Psoas muscle (tissue), 7 donors: ENCODE measurements at regions not wholly inside any gene's neighbourhood (a gene's known extent, or its start where the extent isn't known, plus 50 kb on each side); places are given as distances from the start of the nearest gene placed in this dataset.

Experiments used
- ATAC-seq, 4 donors: fragments of 200-7000 bp; cut with Tn5 transposase; one replicate each; pipeline ENCODE4 v1.9.1; 2020; ENCODE audit warnings: moderate library complexity in 3 of 4, mild to moderate bottlenecking in 2 of 4
- DNase-seq, 2 donors: peaks; one replicate each; pipeline ENCODE4 v3.0.0-alpha.2; 2020
- H3K27ac ChIP-seq: fragments of 200-600 bp; one replicate; pipeline ENCODE4 v1.8.0; 2022
- H3K27me3 ChIP-seq, 3 donors: fragments of 200-600 bp in 1 of 3; one replicate each; pipeline versions ENCODE4 v1.6.1 to v1.8.0; 2013 to 2022; ENCODE audit warnings: low read length in 2 of 3, mild to moderate bottlenecking in 2 of 3, moderate library complexity in 1 of 3; ENCODE audit not compliant: insufficient read depth in 3 of 3
- H3K36me3 ChIP-seq, 2 donors: fragments of 200-600 bp in 1 of 2; one replicate each; pipeline versions ENCODE4 v1.6.1 to v1.8.0; 2013 to 2022; ENCODE audit warnings: low read depth in 1 of 2, mild to moderate bottlenecking in 1 of 2, moderate library complexity in 1 of 2; ENCODE audit not compliant: insufficient read depth in 1 of 2
- H3K4me1 ChIP-seq: fragments of 200-600 bp; one replicate; pipeline ENCODE4 v1.8.0; 2022
- H3K4me3 ChIP-seq: fragments of 200-600 bp; one replicate; pipeline ENCODE4 v1.8.0; 2022; ENCODE audit warnings: mild to moderate bottlenecking
- H3K9me3 ChIP-seq: fragments of 200-600 bp; one replicate; pipeline ENCODE4 v1.8.0; 2022
- WGBS, 3 donors: extraction: QIAGEN DNeasy Blood & Tissue Kit; methylation state at CpG; one replicate each; pipeline versions ENCODE4 v1.1.6 to v1.1.7; 2013; 5-methylcytosine and 5-hydroxymethylcytosine counted together
- intact Hi-C, 2 donors: fragments of 100-400 bp; cut with DNase I; formaldehyde crosslinking; loops; one replicate each; pipeline versions ENCODE4 v1.11.0 to v1.14.2; 2022
- TF ChIP-seq, protein P1 (sequence below): fragments of 200-600 bp; IDR thresholded peaks from one replicate; pipeline ENCODE4 v1.8.0; 2022; ENCODE audit warnings: antibody characterized with exemption
- donor health status: healthy with polysubstance abuse.
- donor health status: DM: no; HTN: no; CAD: no; lungs with moderate emphysema.
- donor health status: Bipolar disorder and iron deficiency.
- donor health status: healthy.
- donor health status: DM: yes; HTN: yes; CAD: no.
- donor health status: DM: no; HTN: no; CAD: no.
- donor health status: DM: yes; HTN: yes; CAD: no.

DNA sequence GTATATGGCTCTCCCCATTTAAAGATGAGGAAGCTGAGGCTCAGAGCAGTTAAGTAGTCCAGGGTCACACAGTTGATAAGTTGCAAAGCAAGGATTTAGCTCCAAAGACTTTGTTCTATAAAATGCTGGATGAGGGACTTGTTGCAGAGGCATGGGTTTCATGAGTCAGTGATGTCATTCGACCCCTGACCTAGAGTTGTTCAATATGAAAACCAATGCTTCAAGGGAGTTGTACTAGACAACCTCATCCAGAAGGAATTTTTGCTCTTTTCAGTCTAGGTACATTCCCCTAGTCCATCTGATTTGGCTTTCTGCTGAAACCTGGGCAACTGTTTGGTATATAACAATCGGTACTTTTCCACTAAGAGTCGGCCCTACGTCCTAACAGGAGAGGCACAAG lies 550.4 kb downstream of the EBF1 start:
- H3K27ac ChIP-seq: no peak overlapping the region
- ATAC-seq: no peak
- no peaks in the 10 kb centered on the region for H3K36me3 ChIP-seq
- intact Hi-C loops: no loop called here
- 87 to 93% (median 91%) methylated on average over 4 of the region's 4 CpGs for WGBS, 3 donors
- no peak overlapping the region for H3K4me3 ChIP-seq
- DNase-seq: no peak
- no peaks in the 10 kb centered on the region for H3K9me3 ChIP-seq
- peaks cover 0 to 1% (median 0%) of the 10 kb centered on the region in 3 donors for H3K27me3 ChIP-seq
- no peaks in the 10 kb centered on the region for H3K4me1 ChIP-seq
- TF ChIP-seq, protein P1, sequence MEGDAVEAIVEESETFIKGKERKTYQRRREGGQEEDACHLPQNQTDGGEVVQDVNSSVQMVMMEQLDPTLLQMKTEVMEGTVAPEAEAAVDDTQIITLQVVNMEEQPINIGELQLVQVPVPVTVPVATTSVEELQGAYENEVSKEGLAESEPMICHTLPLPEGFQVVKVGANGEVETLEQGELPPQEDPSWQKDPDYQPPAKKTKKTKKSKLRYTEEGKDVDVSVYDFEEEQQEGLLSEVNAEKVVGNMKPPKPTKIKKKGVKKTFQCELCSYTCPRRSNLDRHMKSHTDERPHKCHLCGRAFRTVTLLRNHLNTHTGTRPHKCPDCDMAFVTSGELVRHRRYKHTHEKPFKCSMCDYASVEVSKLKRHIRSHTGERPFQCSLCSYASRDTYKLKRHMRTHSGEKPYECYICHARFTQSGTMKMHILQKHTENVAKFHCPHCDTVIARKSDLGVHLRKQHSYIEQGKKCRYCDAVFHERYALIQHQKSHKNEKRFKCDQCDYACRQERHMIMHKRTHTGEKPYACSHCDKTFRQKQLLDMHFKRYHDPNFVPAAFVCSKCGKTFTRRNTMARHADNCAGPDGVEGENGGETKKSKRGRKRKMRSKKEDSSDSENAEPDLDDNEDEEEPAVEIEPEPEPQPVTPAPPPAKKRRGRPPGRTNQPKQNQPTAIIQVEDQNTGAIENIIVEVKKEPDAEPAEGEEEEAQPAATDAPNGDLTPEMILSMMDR: no peak

DNA sequence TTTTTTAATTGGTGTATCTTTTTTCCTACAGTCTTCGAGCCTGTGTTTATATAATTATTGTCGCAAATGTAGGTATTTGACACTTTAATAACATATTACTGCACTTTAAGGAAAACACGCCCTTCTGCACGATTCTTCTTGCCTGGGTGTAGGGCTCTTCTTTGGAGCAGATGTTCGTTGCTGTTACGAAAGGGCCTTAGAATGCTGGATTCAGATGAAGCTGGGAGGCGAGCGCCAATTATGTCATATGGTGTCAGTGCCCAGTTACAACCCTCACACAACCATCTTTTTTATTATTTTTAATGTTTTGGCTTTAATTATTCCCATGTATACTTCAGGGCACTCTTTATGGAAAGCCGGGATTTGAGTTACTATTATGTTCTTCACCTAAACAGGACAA lies 553.0 kb downstream of the EBF1 start:
- DNase-seq (peak; percentile 26 to 60), ATAC-seq (peak in 1 of 4 donors; percentile 73)
- H3K9me3 ChIP-seq: no peaks in the 10 kb centered on the region
- no peak overlapping the region for H3K27ac ChIP-seq
- H3K36me3 ChIP-seq: no peaks in the 10 kb centered on the region
- H3K4me3 ChIP-seq: no peak overlapping the region
- intact Hi-C loops: no loop called here
- no peaks in the 10 kb centered on the region for H3K27me3 ChIP-seq
- no peaks in the 10 kb centered on the region for H3K4me1 ChIP-seq
- 48 to 71% (median 60%) methylated on average over 9 of the region's 9 CpGs for WGBS, 3 donors
- TF ChIP-seq, protein P1: no peak

DNA sequence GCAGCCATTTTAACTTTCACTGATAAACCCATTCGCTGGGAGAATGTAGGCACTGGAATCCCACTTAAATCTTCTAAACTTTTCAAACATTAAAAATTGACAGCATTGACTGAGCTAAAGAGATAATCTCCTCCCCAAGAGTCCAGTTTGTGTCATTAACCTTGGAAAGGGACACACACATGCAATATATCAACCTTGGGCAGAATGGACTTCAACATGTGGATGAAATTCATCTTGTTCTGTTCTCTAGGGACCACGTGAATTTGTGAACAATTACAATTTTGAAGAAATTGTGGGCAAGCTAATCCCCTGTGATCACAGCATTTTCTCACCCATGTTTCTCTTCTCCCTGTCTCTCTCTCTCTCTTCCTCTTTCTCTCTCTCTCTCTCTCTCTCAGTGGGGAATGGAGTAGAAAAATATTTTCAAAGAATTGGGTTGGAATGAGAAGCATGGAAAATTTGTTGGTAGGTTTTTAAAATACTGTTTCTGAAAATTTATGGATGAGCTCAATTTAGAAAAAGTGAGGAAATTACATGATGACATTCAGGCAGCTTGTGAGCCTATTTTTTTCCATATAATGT lies 553.7 kb downstream of the EBF1 start:
- no peaks in the 10 kb centered on the region for H3K4me1 ChIP-seq
- H3K4me3 ChIP-seq: no peak overlapping the region
- no peak overlapping the region for H3K27ac ChIP-seq
- DNase-seq (no peak), ATAC-seq (peak in 1 of 4 donors; percentile 33)
- H3K36me3 ChIP-seq: no peaks in the 10 kb centered on the region
- TF ChIP-seq, protein P1: no peak
- intact Hi-C loops: no loop called here
- H3K27me3 ChIP-seq: no peaks in the 10 kb centered on the region
- WGBS, 3 donors: 54 to 64% (median 59%) methylated on average over 2 of the region's 2 CpGs
- H3K9me3 ChIP-seq: no peaks in the 10 kb centered on the region

DNA sequence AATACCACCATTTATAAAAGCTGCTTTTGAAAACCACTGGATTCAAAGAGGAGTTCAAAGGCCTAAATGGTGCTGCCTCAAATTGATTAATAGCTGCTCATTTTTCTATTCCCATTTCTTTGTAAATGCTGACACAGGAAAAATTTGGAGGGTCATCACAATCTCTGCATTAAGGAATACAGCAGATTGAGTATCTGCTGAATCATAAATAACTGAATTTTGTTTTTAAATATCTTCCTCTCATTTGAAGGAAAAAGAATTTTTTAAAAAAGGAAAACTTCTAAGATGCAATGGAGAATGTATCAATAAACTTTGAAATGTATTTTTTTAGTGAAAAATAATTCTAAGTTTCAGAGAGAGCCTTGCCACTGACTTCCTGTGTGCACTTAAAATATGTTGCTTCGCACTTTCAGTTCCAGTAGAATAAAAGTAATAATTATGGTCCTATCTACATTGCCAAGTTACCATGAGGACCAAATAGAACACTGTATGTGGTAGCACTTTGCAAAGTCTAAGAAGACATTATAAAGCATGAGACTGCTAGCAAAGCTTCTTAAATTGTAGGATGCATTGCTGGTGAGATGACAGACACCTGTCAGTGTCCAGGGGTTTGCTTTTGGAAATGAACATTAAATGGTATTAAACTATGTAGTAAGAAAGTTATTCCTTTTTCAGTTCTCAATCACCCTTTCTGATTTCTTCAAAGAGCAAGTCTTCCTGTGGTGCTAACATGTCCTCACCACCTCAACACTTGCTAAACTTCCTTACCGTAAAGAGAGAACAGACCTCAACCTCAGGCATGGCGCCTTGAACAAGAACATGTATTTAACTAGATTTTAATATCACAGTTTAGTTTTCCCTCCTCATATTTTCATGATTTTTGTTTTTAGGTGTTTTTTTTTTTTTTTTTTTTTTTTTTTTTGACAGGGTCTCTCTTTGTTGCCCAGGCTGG lies 555.1 kb downstream of the EBF1 start:
- H3K4me1 ChIP-seq: no peaks in the 10 kb centered on the region
- no peaks in the 10 kb centered on the region for H3K27me3 ChIP-seq
- H3K9me3 ChIP-seq: no peaks in the 10 kb centered on the region
- 94 to 98% (median 95%) methylated on average over 3 of the region's 3 CpGs for WGBS, 3 donors
- intact Hi-C loops: no loop called here
- no peak overlapping the region for H3K4me3 ChIP-seq
- TF ChIP-seq, protein P1: no peak
- no peak overlapping the region for H3K27ac ChIP-seq
- no peaks in the 10 kb centered on the region for H3K36me3 ChIP-seq
- ATAC-seq (no peak), DNase-seq (no peak)
